SU-DHL-6 (cell line): ENCODE measurements at regions not wholly inside any gene's neighbourhood (a gene's known extent, or its start where the extent isn't known, plus 50 kb on each side); places are given as distances from the start of the nearest gene placed in this dataset.

Source experiments
- CTCF ChIP-seq: fragments of 200-600 bp; sonication (generic); IDR thresholded peaks from one replicate; pipeline ENCODE4 v1.5.1; 2017; ENCODE audit warnings: antibody characterized with exemption, mild to moderate bottlenecking, low read length, moderate library complexity; ENCODE audit not compliant: insufficient read depth, poor library complexity, severe bottlenecking
- EZH2phosphoT487 ChIP-seq: fragments of 200-600 bp; sonication (generic), shearing (Covaris generic); conservative IDR thresholded peaks from 2 replicates; pipeline ENCODE4 v1.6.1; 2018; ENCODE audit warnings: mild to moderate bottlenecking, antibody characterized with exemption, low read length, moderate library complexity, mixed read lengths

GRCh38 chr3:194013928-194014327 is 122.0 kb upstream of the HES1 start:
- TF ChIP-seq CTCF (no peak), EZH2phosphoT487 (no peak)
